Right lobe of liver (tissue), 4 donors: ENCODE measurements at regions not wholly inside any gene's neighbourhood (a gene's known extent, or its start where the extent isn't known, plus 50 kb on each side); places are given as distances from the start of the nearest gene placed in this dataset.

Experiments
- POLR2A ChIP-seq: fragments of 450-650 bp; IDR thresholded peaks from one replicate; pipeline ENCODE4 v1.6.1; 2017; ENCODE audit warnings: antibody characterized with exemption, mild to moderate bottlenecking
- TF ChIP-seq, protein P1 (sequence below), 4 donors: fragments of 200-600 bp in 3 of 4; fragments of 450-650 bp in 1 of 4; IDR thresholded peaks; one replicate each; pipeline versions ENCODE4 v1.5.1 to v1.8.0; 2016 to 2022; ENCODE audit warnings: antibody characterized with exemption in 4 of 4, mild to moderate bottlenecking in 2 of 4
- donor health status: DM: no; HTN: no; CAD: no.
- donor health status: DM: no; HTN: no; CAD: no.
- donor health status: DM: no; HTN: yes; CAD: no.

DNA sequence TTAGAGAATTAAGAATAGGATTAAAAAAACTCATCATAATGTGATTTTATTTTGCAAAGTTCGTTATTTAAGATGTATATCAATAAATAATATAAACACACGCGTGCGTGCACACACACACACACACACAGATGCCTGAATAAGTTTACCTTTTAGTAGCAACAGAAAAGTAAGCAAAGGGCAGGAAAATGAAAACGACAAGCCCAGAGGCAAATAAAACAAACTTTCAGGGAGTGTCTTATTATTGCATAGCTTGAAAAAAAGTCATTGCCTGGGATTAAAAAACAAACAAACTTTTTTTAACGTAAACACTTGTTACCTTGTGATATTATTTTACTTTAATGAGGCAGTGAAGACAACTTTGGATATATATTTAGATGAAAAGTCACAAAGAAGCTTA lies 226.4 kb downstream of the BAMBI start:
- no peak for TF ChIP-seq POLR2A
- TF ChIP-seq, protein P1, sequence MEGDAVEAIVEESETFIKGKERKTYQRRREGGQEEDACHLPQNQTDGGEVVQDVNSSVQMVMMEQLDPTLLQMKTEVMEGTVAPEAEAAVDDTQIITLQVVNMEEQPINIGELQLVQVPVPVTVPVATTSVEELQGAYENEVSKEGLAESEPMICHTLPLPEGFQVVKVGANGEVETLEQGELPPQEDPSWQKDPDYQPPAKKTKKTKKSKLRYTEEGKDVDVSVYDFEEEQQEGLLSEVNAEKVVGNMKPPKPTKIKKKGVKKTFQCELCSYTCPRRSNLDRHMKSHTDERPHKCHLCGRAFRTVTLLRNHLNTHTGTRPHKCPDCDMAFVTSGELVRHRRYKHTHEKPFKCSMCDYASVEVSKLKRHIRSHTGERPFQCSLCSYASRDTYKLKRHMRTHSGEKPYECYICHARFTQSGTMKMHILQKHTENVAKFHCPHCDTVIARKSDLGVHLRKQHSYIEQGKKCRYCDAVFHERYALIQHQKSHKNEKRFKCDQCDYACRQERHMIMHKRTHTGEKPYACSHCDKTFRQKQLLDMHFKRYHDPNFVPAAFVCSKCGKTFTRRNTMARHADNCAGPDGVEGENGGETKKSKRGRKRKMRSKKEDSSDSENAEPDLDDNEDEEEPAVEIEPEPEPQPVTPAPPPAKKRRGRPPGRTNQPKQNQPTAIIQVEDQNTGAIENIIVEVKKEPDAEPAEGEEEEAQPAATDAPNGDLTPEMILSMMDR (IDR thresholded peaks at IDR 0.05), result no peak
